GM23338 (cell line): ENCODE measurements at regions not wholly inside any gene's neighbourhood (a gene's known extent, or its start where the extent isn't known, plus 50 kb on each side); places are given as distances from the start of the nearest gene placed in this dataset.

Experiments used
- ATAC-seq: fragments of 200-7000 bp; cut with Tn5 transposase; 3 replicates; pipeline ENCODE4 v1.9.1; 2020
- DNase-seq: peaks from one replicate; pipeline ENCODE4 v3.0.0-alpha.2; 2015; ENCODE audit warnings: low spot score
- H2AFZ ChIP-seq: fragments of 200-600 bp; sonication (generic); 2 replicates; pipeline ENCODE4 v1.8.0; 2016; ENCODE audit warnings: antibody characterized with exemption, mild to moderate bottlenecking, moderate library complexity
- H3F3A ChIP-seq: fragments of 200-600 bp; sonication (generic); replicated peaks from 2 replicates; pipeline ENCODE4 v1.8.0; 2017; ENCODE audit warnings: antibody characterized with exemption, mixed run types, low read depth
- H3K27ac ChIP-seq: fragments of 200-600 bp; sonication (generic); 2 replicates; pipeline ENCODE4 v1.6.1; 2016; ENCODE audit warnings: low read depth
- H3K27me3 ChIP-seq: fragments of 200-600 bp; sonication (generic); 2 replicates; pipeline ENCODE4 v1.8.0; 2016; ENCODE audit warnings: mild to moderate bottlenecking, mixed run types, moderate library complexity; ENCODE audit not compliant: insufficient read depth
- H3K36me3 ChIP-seq: fragments of 200-600 bp; sonication (generic); 2 replicates; pipeline ENCODE4 v1.8.0; 2016; ENCODE audit warnings: mild to moderate bottlenecking; ENCODE audit not compliant: insufficient read depth
- H3K4me1 ChIP-seq: fragments of 200-600 bp; sonication (generic); 2 replicates; pipeline ENCODE4 v1.8.0; 2016; ENCODE audit warnings: mild to moderate bottlenecking, moderate library complexity; ENCODE audit not compliant: insufficient read depth
- H3K4me2 ChIP-seq: fragments of 200-600 bp; sonication (generic); 2 replicates; pipeline ENCODE4 v1.7.1; 2017; ENCODE audit warnings: mixed run types
- H3K4me3 ChIP-seq: fragments of 200-600 bp; sonication (generic); 2 replicates; pipeline ENCODE4 v1.6.1; 2016; ENCODE audit warnings: mixed run types
- H3K79me2 ChIP-seq: fragments of 200-600 bp; sonication (generic); replicated peaks from 2 replicates; pipeline ENCODE4 v1.8.0; 2017; ENCODE audit warnings: mild to moderate bottlenecking; ENCODE audit not compliant: insufficient read depth
- H3K9me2 ChIP-seq: fragments of 200-600 bp; sonication (generic); 2 replicates; pipeline ENCODE4 v1.8.0; 2017; ENCODE audit not compliant: insufficient read depth
- H4K20me1 ChIP-seq: fragments of 200-600 bp; sonication (generic); replicated peaks from 2 replicates; pipeline ENCODE4 v1.8.0; 2017; ENCODE audit warnings: mild to moderate bottlenecking; ENCODE audit not compliant: insufficient read depth
- H3K27ac Mint-ChIP-seq: 2 replicates; pipeline ENCODE4 v1.8.0; 2020; ENCODE audit warnings: inconsistent platforms, mild to moderate bottlenecking, moderate library complexity, mixed read lengths
- H3K27me3 Mint-ChIP-seq: 3 replicates; pipeline ENCODE4 v1.8.0; 2022; ENCODE audit warnings: low read depth, mild to moderate bottlenecking, moderate library complexity, mixed read lengths, inconsistent platforms; ENCODE audit not compliant: insufficient read depth, poor library complexity
- H3K36me3 Mint-ChIP-seq: 3 replicates; pipeline ENCODE4 v1.8.0; 2021; ENCODE audit warnings: low read depth, mild to moderate bottlenecking, inconsistent platforms, moderate library complexity, mixed read lengths
- H3K4me1 Mint-ChIP-seq: 3 replicates; pipeline ENCODE4 v1.8.0; 2020; ENCODE audit warnings: mild to moderate bottlenecking, inconsistent platforms, mixed read lengths
- H3K4me3 Mint-ChIP-seq: 3 replicates; pipeline ENCODE4 v1.8.0; 2021; ENCODE audit warnings: moderate library complexity, mild to moderate bottlenecking, inconsistent platforms, mixed read lengths
- H3K9me3 Mint-ChIP-seq: 3 replicates; pipeline ENCODE4 v1.8.0; 2020; ENCODE audit warnings: moderate library complexity, mild to moderate bottlenecking, inconsistent platforms, mixed read lengths
- CREB1 ChIP-seq: fragments of 250-450 bp; sonication (Bioruptor Pico); IDR thresholded peaks from 2 replicates; pipeline ENCODE4 v1.5.0; 2020; ENCODE audit warnings: low read depth, mild to moderate bottlenecking, moderate library complexity
- ETS1 ChIP-seq: IDR thresholded peaks from 2 replicates; pipeline ENCODE4 v1.6.1; 2016; ENCODE audit warnings: antibody characterized with exemption
- EZH2 ChIP-seq: fragments of 200-600 bp; sonication (generic); IDR thresholded peaks from one replicate; pipeline ENCODE4 v1.8.0; 2017; ENCODE audit warnings: antibody characterized with exemption, mild to moderate bottlenecking, low read depth; ENCODE audit not compliant: unreplicated experiment
- EZH2phosphoT487 ChIP-seq: fragments of 200-600 bp; sonication (generic); IDR thresholded peaks from one replicate; pipeline ENCODE4 v1.8.1; 2018; ENCODE audit warnings: antibody characterized with exemption; ENCODE audit not compliant: unreplicated experiment
- JUNB ChIP-seq: IDR thresholded peaks from one replicate; pipeline ENCODE4 v1.6.1; 2016; ENCODE audit warnings: antibody characterized with exemption; ENCODE audit not compliant: unreplicated experiment
- NANOG ChIP-seq: IDR thresholded peaks from 2 replicates; pipeline ENCODE4 v1.6.1; 2016; ENCODE audit warnings: antibody characterized with exemption, borderline replicate concordance
- POLR2AphosphoS5 ChIP-seq: IDR thresholded peaks from 2 replicates; pipeline ENCODE4 v1.6.1; 2016; ENCODE audit warnings: antibody characterized with exemption, low read depth
- STAT1 ChIP-seq: IDR thresholded peaks from one replicate; pipeline ENCODE4 v1.6.1; 2016; ENCODE audit warnings: antibody characterized with exemption; ENCODE audit not compliant: unreplicated experiment
- ZNF114 ChIP-seq: fragments of 250-450 bp; sonication (Bioruptor Pico); IDR thresholded peaks from 2 replicates; pipeline ENCODE4 v1.5.0; 2020; ENCODE audit warnings: mild to moderate bottlenecking, moderate library complexity
- ZNF331 ChIP-seq: fragments of 250-450 bp; sonication (Bioruptor Pico); IDR thresholded peaks from 2 replicates; pipeline ENCODE4 v1.5.0; 2020; ENCODE audit warnings: low read depth, mild to moderate bottlenecking, moderate library complexity
- TF ChIP-seq, protein P1 (sequence below): fragments of 250-450 bp; sonication (Bioruptor Pico); IDR thresholded peaks from 2 replicates; pipeline ENCODE4 v1.5.0; 2020; ENCODE audit warnings: mild to moderate bottlenecking, moderate library complexity
- TF ChIP-seq, protein P2 (sequence below): IDR thresholded peaks from one replicate; pipeline ENCODE4 v1.6.1; 2018; ENCODE audit warnings: antibody characterized with exemption; ENCODE audit not compliant: unreplicated experiment
- TF ChIP-seq, protein P3 (sequence below), 2 experiments: fragments of 200-600 bp in 1 of 2; sonication (generic) in 1 of 2; conservative IDR thresholded peaks; 2 replicates each; pipeline versions ENCODE4 v1.5.1 to v1.6.1; 2016 to 2017; ENCODE audit warnings: antibody characterized with exemption in 2 of 2, low read depth in 2 of 2, mild to moderate bottlenecking in 2 of 2, moderate library complexity in 1 of 2

GRCh38 chr18:3388323-3388722, 61.6 kb upstream of the TGIF1 start:
- peaks cover 11% of the 10 kb centered on the region; the same call in 2 of the 3 replicates for H3K4me1 Mint-ChIP-seq
- H3K9me2 ChIP-seq = no peaks in the 10 kb centered on the region
- peaks cover 22% of the 10 kb centered on the region for H3K9me3 Mint-ChIP-seq

More at GRCh38 chr18:3388323-3388722, 61.6 kb upstream of the TGIF1 start:
- TF ChIP-seq JUNB (no peak), NANOG (no peak), EZH2phosphoT487 (no peak), STAT1 (no peak), POLR2AphosphoS5 (no peak), ZNF331 (CRISPR knock-in tag) (no peak), ETS1 (no peak), ZNF114 (CRISPR knock-in tag) (no peak), EZH2 (no peak), CREB1 (CRISPR knock-in tag) (no peak)
- TF ChIP-seq, protein P1, sequence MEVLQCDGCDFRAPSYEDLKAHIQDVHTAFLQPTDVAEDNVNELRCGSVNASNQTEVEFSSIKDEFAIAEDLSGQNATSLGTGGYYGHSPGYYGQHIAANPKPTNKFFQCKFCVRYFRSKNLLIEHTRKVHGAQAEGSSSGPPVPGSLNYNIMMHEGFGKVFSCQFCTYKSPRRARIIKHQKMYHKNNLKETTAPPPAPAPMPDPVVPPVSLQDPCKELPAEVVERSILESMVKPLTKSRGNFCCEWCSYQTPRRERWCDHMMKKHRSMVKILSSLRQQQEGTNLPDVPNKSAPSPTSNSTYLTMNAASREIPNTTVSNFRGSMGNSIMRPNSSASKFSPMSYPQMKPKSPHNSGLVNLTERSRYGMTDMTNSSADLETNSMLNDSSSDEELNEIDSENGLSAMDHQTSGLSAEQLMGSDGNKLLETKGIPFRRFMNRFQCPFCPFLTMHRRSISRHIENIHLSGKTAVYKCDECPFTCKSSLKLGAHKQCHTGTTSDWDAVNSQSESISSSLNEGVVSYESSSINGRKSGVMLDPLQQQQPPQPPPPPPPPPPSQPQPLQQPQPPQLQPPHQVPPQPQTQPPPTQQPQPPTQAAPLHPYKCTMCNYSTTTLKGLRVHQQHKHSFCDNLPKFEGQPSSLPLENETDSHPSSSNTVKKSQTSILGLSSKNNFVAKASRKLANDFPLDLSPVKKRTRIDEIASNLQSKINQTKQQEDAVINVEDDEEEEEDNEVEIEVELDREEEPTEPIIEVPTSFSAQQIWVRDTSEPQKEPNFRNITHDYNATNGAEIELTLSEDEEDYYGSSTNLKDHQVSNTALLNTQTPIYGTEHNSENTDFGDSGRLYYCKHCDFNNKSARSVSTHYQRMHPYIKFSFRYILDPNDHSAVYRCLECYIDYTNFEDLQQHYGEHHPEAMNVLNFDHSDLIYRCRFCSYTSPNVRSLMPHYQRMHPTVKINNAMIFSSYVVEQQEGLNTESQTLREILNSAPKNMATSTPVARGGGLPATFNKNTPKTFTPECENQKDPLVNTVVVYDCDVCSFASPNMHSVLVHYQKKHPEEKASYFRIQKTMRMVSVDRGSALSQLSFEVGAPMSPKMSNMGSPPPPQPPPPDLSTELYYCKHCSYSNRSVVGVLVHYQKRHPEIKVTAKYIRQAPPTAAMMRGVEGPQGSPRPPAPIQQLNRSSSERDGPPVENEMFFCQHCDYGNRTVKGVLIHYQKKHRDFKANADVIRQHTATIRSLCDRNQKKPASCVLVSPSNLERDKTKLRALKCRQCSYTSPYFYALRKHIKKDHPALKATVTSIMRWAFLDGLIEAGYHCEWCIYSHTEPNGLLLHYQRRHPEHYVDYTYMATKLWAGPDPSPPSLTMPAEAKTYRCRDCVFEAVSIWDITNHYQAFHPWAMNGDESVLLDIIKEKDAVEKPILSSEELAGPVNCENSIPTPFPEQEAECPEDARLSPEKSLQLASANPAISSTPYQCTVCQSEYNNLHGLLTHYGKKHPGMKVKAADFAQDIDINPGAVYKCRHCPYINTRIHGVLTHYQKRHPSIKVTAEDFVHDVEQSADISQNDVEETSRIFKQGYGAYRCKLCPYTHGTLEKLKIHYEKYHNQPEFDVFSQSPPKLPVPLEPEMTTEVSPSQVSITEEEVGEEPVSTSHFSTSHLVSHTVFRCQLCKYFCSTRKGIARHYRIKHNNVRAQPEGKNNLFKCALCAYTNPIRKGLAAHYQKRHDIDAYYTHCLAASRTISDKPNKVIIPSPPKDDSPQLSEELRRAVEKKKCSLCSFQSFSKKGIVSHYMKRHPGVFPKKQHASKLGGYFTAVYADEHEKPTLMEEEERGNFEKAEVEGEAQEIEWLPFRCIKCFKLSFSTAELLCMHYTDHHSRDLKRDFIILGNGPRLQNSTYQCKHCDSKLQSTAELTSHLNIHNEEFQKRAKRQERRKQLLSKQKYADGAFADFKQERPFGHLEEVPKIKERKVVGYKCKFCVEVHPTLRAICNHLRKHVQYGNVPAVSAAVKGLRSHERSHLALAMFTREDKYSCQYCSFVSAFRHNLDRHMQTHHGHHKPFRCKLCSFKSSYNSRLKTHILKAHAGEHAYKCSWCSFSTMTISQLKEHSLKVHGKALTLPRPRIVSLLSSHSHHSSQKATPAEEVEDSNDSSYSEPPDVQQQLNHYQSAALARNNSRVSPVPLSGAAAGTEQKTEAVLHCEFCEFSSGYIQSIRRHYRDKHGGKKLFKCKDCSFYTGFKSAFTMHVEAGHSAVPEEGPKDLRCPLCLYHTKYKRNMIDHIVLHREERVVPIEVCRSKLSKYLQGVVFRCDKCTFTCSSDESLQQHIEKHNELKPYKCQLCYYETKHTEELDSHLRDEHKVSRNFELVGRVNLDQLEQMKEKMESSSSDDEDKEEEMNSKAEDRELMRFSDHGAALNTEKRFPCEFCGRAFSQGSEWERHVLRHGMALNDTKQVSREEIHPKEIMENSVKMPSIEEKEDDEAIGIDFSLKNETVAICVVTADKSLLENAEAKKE (CRISPR knock-in tag) = no peak
- TF ChIP-seq, protein P2, sequence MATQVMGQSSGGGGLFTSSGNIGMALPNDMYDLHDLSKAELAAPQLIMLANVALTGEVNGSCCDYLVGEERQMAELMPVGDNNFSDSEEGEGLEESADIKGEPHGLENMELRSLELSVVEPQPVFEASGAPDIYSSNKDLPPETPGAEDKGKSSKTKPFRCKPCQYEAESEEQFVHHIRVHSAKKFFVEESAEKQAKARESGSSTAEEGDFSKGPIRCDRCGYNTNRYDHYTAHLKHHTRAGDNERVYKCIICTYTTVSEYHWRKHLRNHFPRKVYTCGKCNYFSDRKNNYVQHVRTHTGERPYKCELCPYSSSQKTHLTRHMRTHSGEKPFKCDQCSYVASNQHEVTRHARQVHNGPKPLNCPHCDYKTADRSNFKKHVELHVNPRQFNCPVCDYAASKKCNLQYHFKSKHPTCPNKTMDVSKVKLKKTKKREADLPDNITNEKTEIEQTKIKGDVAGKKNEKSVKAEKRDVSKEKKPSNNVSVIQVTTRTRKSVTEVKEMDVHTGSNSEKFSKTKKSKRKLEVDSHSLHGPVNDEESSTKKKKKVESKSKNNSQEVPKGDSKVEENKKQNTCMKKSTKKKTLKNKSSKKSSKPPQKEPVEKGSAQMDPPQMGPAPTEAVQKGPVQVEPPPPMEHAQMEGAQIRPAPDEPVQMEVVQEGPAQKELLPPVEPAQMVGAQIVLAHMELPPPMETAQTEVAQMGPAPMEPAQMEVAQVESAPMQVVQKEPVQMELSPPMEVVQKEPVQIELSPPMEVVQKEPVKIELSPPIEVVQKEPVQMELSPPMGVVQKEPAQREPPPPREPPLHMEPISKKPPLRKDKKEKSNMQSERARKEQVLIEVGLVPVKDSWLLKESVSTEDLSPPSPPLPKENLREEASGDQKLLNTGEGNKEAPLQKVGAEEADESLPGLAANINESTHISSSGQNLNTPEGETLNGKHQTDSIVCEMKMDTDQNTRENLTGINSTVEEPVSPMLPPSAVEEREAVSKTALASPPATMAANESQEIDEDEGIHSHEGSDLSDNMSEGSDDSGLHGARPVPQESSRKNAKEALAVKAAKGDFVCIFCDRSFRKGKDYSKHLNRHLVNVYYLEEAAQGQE = no peak
- TF ChIP-seq, protein P3, sequence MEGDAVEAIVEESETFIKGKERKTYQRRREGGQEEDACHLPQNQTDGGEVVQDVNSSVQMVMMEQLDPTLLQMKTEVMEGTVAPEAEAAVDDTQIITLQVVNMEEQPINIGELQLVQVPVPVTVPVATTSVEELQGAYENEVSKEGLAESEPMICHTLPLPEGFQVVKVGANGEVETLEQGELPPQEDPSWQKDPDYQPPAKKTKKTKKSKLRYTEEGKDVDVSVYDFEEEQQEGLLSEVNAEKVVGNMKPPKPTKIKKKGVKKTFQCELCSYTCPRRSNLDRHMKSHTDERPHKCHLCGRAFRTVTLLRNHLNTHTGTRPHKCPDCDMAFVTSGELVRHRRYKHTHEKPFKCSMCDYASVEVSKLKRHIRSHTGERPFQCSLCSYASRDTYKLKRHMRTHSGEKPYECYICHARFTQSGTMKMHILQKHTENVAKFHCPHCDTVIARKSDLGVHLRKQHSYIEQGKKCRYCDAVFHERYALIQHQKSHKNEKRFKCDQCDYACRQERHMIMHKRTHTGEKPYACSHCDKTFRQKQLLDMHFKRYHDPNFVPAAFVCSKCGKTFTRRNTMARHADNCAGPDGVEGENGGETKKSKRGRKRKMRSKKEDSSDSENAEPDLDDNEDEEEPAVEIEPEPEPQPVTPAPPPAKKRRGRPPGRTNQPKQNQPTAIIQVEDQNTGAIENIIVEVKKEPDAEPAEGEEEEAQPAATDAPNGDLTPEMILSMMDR (conservative IDR thresholded peaks at IDR 0.05; ENCODE audit: low read depth in 2 of 2) = no peak
- H4K20me1 ChIP-seq = no peaks in the 10 kb centered on the region
- H3K4me2 ChIP-seq = no peak overlapping the region
- no peaks in the 10 kb centered on the region for H3F3A ChIP-seq
- no peak overlapping the region for H3K4me3 ChIP-seq
- Mint-ChIP-seq H3K4me3 (no peak overlapping the region), H3K27me3 (peaks cover 6% of the 10 kb centered on the region), H3K36me3 (peaks cover 12% of the 10 kb centered on the region), H3K27ac (no peak overlapping the region)
- no peak overlapping the region for H2AFZ ChIP-seq
- H3K27ac ChIP-seq = no peak overlapping the region
- no peaks in the 10 kb centered on the region for H3K27me3 ChIP-seq
- H3K79me2 ChIP-seq = no peaks in the 10 kb centered on the region
- ATAC-seq (no peak), DNase-seq (no peak)
- peaks cover 17% of the 10 kb centered on the region for H3K4me1 ChIP-seq
- no peaks in the 10 kb centered on the region for H3K36me3 ChIP-seq
